ENCODE measurements at regions not wholly inside any gene's neighbourhood (a gene's known extent, or its start where the extent isn't known, plus 50 kb on each side); places are given as distances from the start of the nearest gene placed in this dataset.

GRCh38 chr5:3794611-3795010 lies 199.0 kb downstream of the IRX1 start:
- ATAC-seq (no peak), DNase-seq (no peak)
- intact Hi-C loops (cut with micrococcal nuclease): no loop called here
- no peaks in the 10 kb centered on the region for H3K36me3 Mint-ChIP-seq (ENCODE audit: low read depth)
- TF ChIP-seq CTCF (IDR thresholded peaks at IDR 0.05): no peak
- peaks cover 2% of the 10 kb centered on the region for H3K27me3 Mint-ChIP-seq
- POLR2A ChIA-PET: no interaction called here
- CTCF ChIA-PET: no interaction called here
- H3K27ac Mint-ChIP-seq: no peak overlapping the region
- H3K4me1 Mint-ChIP-seq (ENCODE audit: low read depth): no peaks in the 10 kb centered on the region
- peaks cover 3% of the 10 kb centered on the region for H3K9me3 Mint-ChIP-seq
- H3K4me3 Mint-ChIP-seq: no peak overlapping the region

GRCh38 chr5:3796736-3797135 lies 201.1 kb downstream of the IRX1 start:
- Mint-ChIP-seq H3K9me3 (peaks cover 5% of the 10 kb centered on the region), H3K27me3 (no peaks in the 10 kb centered on the region), H3K27ac (no peak overlapping the region), H3K36me3 (ENCODE audit: low read depth) (no peaks in the 10 kb centered on the region), H3K4me3 (no peak overlapping the region), H3K4me1 (ENCODE audit: low read depth) (no peaks in the 10 kb centered on the region)
- ChIA-PET POLR2A (no interaction called here), CTCF (no interaction called here)
- intact Hi-C loops (cut with micrococcal nuclease): no loop called here
- DNase-seq (no peak), ATAC-seq (no peak)
- no peak for TF ChIP-seq CTCF (IDR thresholded peaks at IDR 0.05)

GRCh38 chr5:3801967-3802366 lies 206.3 kb downstream of the IRX1 start:
- TF ChIP-seq CTCF (IDR thresholded peaks at IDR 0.05): no peak
- intact Hi-C loops (cut with micrococcal nuclease): no loop called here
- Mint-ChIP-seq H3K27ac (no peak overlapping the region), H3K9me3 (peaks cover 2% of the 10 kb centered on the region), H3K36me3 (ENCODE audit: low read depth) (no peaks in the 10 kb centered on the region), H3K27me3 (no peaks in the 10 kb centered on the region), H3K4me1 (ENCODE audit: low read depth) (no peaks in the 10 kb centered on the region), H3K4me3 (no peak overlapping the region)
- no peak for ATAC-seq
- ChIA-PET CTCF (interaction anchor here (0.6 kb wide), 1 partner anchor 1930 kb away, joined by 3 read pairs; no protein-coding TSS in a partner anchor), POLR2A (no interaction called here)
- DNase-seq: no peak

- no peak overlapping the region for H3K4me3 Mint-ChIP-seq
Observed at GRCh38 chr5:3809455-3809854, 213.8 kb downstream of the IRX1 start.

GRCh38 chr5:3811116-3811515 lies 215.5 kb downstream of the IRX1 start:
- intact Hi-C loops (cut with micrococcal nuclease): no loop called here
- no peaks in the 10 kb centered on the region for H3K4me1 Mint-ChIP-seq (ENCODE audit: low read depth)
- DNase-seq (no peak), ATAC-seq (no peak)
- ChIA-PET POLR2A (interaction anchor here (0.7 kb wide), 1 partner anchor 149 kb away, joined by 3 read pairs; no protein-coding TSS in a partner anchor), CTCF (no interaction called here)
- H3K4me3 Mint-ChIP-seq: no peak overlapping the region
- no peaks in the 10 kb centered on the region for H3K9me3 Mint-ChIP-seq
- no peaks in the 10 kb centered on the region for H3K27me3 Mint-ChIP-seq
- H3K27ac Mint-ChIP-seq: no peak overlapping the region
- H3K36me3 Mint-ChIP-seq (ENCODE audit: low read depth): no peaks in the 10 kb centered on the region
- no peak for TF ChIP-seq CTCF (IDR thresholded peaks at IDR 0.05)

More at GRCh38 chr5:3809455-3809854, 213.8 kb downstream of the IRX1 start:
- H3K9me3 Mint-ChIP-seq: no peaks in the 10 kb centered on the region
- DNase-seq (no peak), ATAC-seq (no peak)
- POLR2A ChIA-PET: no interaction called here
- CTCF ChIA-PET: no interaction called here
- intact Hi-C loops (cut with micrococcal nuclease): no loop called here
- H3K4me1 Mint-ChIP-seq (ENCODE audit: low read depth): no peaks in the 10 kb centered on the region
- no peak for TF ChIP-seq CTCF (IDR thresholded peaks at IDR 0.05)
- H3K27me3 Mint-ChIP-seq: no peaks in the 10 kb centered on the region
- H3K27ac Mint-ChIP-seq: no peak overlapping the region
- H3K36me3 Mint-ChIP-seq (ENCODE audit: low read depth): no peaks in the 10 kb centered on the region
